ENCODE measurements at regions not wholly inside any gene's neighbourhood (a gene's known extent, or its start where the extent isn't known, plus 50 kb on each side); places are given as distances from the start of the nearest gene placed in this dataset.

- TF ChIP-seq CTCF (IDR thresholded peaks at IDR 0.05; ENCODE audit: poor library complexity, severe bottlenecking) = no peak
- no peak for TF ChIP-seq POLR2AphosphoS5 (IDR thresholded peaks at IDR 0.05)
- no peak for TF ChIP-seq TAF1 (IDR thresholded peaks at IDR 0.05; ENCODE audit: low read depth)
- no peak for TF ChIP-seq REST (IDR thresholded peaks at IDR 0.05; ENCODE audit: borderline replicate concordance)
- no peak for TF ChIP-seq EZH2 (IDR thresholded peaks at IDR 0.05; ENCODE audit: borderline replicate concordance, insufficient read depth, low read length, poor library complexity, severe bottlenecking)
Measured at GRCh38 chr5:144024090-144024489, 146.4 kb downstream of the YIPF5 start.

Data from neural cell (in vitro differentiated cells).